Fibroblast of lung (primary cell): ENCODE measurements at regions not wholly inside any gene's neighbourhood (a gene's known extent, or its start where the extent isn't known, plus 50 kb on each side); places are given as distances from the start of the nearest gene placed in this dataset.

Experiments used
- DNase-seq, 2 donors: peaks; one replicate each; pipeline versions ENCODE4 v3.0.0 to v3.0.0-alpha.2; 2010; ENCODE audit warnings: low read depth in 2 of 2
- H2AFZ ChIP-seq: 2 replicates; pipeline ENCODE4 v1.5.1; 2012; ENCODE audit warnings: low read length, control low read depth, inconsistent platforms
- H3K27ac ChIP-seq: 2 replicates; pipeline ENCODE4 v1.5.1; 2011; ENCODE audit warnings: low read length, control low read depth; ENCODE audit not compliant: insufficient read depth
- H3K27me3 ChIP-seq: 2 replicates; pipeline ENCODE4 v1.5.1; 2011; ENCODE audit warnings: mild to moderate bottlenecking, low read length; ENCODE audit not compliant: control insufficient read depth, insufficient read depth
- H3K36me3 ChIP-seq: 2 replicates; pipeline ENCODE4 v1.5.1; 2011; ENCODE audit warnings: low read length; ENCODE audit not compliant: control insufficient read depth, insufficient read depth
- H3K4me1 ChIP-seq: 2 replicates; pipeline ENCODE4 v1.5.1; 2011; ENCODE audit warnings: low read length; ENCODE audit not compliant: control insufficient read depth, insufficient read depth; ENCODE audit errors: extremely low read depth
- H3K4me2 ChIP-seq: 2 replicates; pipeline ENCODE4 v1.5.1; 2011; ENCODE audit warnings: low read length, control low read depth; ENCODE audit not compliant: insufficient read depth; ENCODE audit errors: extremely low read depth
- H3K4me3 ChIP-seq, 4 experiments: fragments of 200-600 bp in 1 of 4; sonication (generic) in 1 of 4; replicated peaks in 1 of 4; 2 replicates each; pipeline ENCODE4 v1.5.1; 2011 to 2016; ENCODE audit warnings: low read length in 4 of 4, low read depth in 3 of 4, mild to moderate bottlenecking in 3 of 4, control low read depth in 2 of 4, inconsistent platforms in 1 of 4, mixed read lengths in 1 of 4; ENCODE audit not compliant: insufficient read depth in 1 of 4; ENCODE audit errors: control extremely low read depth in 1 of 4
- H3K79me2 ChIP-seq: 2 replicates; pipeline ENCODE4 v1.5.1; 2012; ENCODE audit warnings: mild to moderate bottlenecking, low read length, inconsistent platforms; ENCODE audit not compliant: control insufficient read depth, insufficient read depth
- H3K9ac ChIP-seq: 2 replicates; pipeline ENCODE4 v1.5.1; 2011; ENCODE audit warnings: mild to moderate bottlenecking, low read length, control low read depth; ENCODE audit not compliant: insufficient read depth
- H3K9me3 ChIP-seq: 2 replicates; pipeline ENCODE4 v1.5.1; 2012; ENCODE audit warnings: low read depth, low read length; ENCODE audit not compliant: control insufficient read depth, insufficient read depth
- H4K20me1 ChIP-seq: 2 replicates; pipeline ENCODE4 v1.5.1; 2011; ENCODE audit warnings: low read length; ENCODE audit not compliant: control insufficient read depth, insufficient read depth; ENCODE audit errors: extremely low read depth
- CTCF ChIP-seq, 2 donors: IDR thresholded peaks in 1 of 2; conservative IDR thresholded peaks in 1 of 2; 1 replicate in 1 of 2; 2 replicates in 1 of 2; pipeline ENCODE4 v1.5.1; 2011 to 2012; ENCODE audit warnings: low read length in 2 of 2, control low read depth in 1 of 2, inconsistent platforms in 1 of 2, low read depth in 1 of 2, mild to moderate bottlenecking in 1 of 2
- EZH2 ChIP-seq: IDR thresholded peaks from 2 replicates; pipeline ENCODE4 v1.5.1; 2012; ENCODE audit warnings: low read length, control low read depth, mild to moderate bottlenecking; ENCODE audit errors: missing control alignments

- no peak overlapping the region for H3K4me2 ChIP-seq
- H3K36me3 ChIP-seq: no peaks in the 10 kb centered on the region
- DNase-seq: no peak
- H3K79me2 ChIP-seq: no peaks in the 10 kb centered on the region
- H2AFZ ChIP-seq: no peak overlapping the region
- TF ChIP-seq EZH2: no peak
- no peak for TF ChIP-seq CTCF (conservative IDR thresholded peaks at IDR 0.05 in 1 of 2, IDR thresholded peaks at IDR 0.05 in 1 of 2; ENCODE audit: low read depth in 1 of 2, low read length in 2 of 2)
- no peak overlapping the region for H3K9ac ChIP-seq
- H3K9me3 ChIP-seq: no peaks in the 10 kb centered on the region
- no peak overlapping the region for H3K4me3 ChIP-seq
- no peaks in the 10 kb centered on the region for H4K20me1 ChIP-seq
- H3K27ac ChIP-seq: no peak overlapping the region
- H3K4me1 ChIP-seq: no peaks in the 10 kb centered on the region
- no peaks in the 10 kb centered on the region for H3K27me3 ChIP-seq
Observed at GRCh38 chr2:7346336-7346735, 429.1 kb downstream of the RNF144A start.

GRCh38 chr2:7348761-7349160 is 431.5 kb downstream of the RNF144A start:
- Histone ChIP-seq H3K9ac (no peak overlapping the region), H3K27ac (no peak overlapping the region), H3K9me3 (no peaks in the 10 kb centered on the region), H3K79me2 (no peaks in the 10 kb centered on the region), H2AFZ (no peak overlapping the region), H3K4me3 (no peak overlapping the region), H3K4me1 (no peaks in the 10 kb centered on the region), H4K20me1 (no peaks in the 10 kb centered on the region), H3K27me3 (no peaks in the 10 kb centered on the region), H3K4me2 (no peak overlapping the region), H3K36me3 (no peaks in the 10 kb centered on the region)
- no peak for DNase-seq
- no peak for TF ChIP-seq CTCF (conservative IDR thresholded peaks at IDR 0.05 in 1 of 2, IDR thresholded peaks at IDR 0.05 in 1 of 2; ENCODE audit: low read depth in 1 of 2, low read length in 2 of 2)
- no peak for TF ChIP-seq EZH2

- Histone ChIP-seq H3K27me3 (no peaks in the 10 kb centered on the region), H3K36me3 (no peaks in the 10 kb centered on the region), H3K27ac (no peak overlapping the region), H3K79me2 (no peaks in the 10 kb centered on the region), H3K4me3 (no peak overlapping the region), H2AFZ (no peak overlapping the region), H4K20me1 (no peaks in the 10 kb centered on the region), H3K9ac (no peak overlapping the region), H3K4me2 (no peak overlapping the region), H3K9me3 (no peaks in the 10 kb centered on the region), H3K4me1 (no peaks in the 10 kb centered on the region)
- no peak for DNase-seq
- TF ChIP-seq CTCF (conservative IDR thresholded peaks at IDR 0.05 in 1 of 2, IDR thresholded peaks at IDR 0.05 in 1 of 2; ENCODE audit: low read depth in 1 of 2, low read length in 2 of 2) (no peak), EZH2 (no peak)
Observed at GRCh38 chr2:7352191-7352590, 435.0 kb downstream of the RNF144A start.
